ENCODE measurements at regions not wholly inside any gene's neighbourhood (a gene's known extent, or its start where the extent isn't known, plus 50 kb on each side); places are given as distances from the start of the nearest gene placed in this dataset.

DNA sequence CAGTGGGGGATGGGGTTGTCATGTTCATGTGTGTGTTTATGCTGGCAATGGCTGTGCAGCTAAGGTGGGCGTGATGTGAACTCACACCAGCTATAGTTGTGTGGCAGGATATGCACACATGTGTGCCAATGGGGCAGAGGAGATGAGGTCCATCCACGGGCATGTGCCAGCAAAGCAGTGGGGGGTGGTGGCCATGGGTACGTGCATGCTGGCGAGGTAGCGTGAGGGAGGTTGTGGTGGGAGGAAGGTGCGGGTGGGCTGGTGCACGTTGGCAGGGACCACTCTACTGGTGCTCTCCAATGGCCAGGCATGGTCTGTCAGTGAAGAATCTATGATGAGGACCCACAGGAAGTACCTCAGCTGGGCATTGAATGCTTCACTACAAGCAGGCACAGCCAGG is 567.5 kb upstream of the SORCS1 start:
- H3K9ac ChIP-seq (ENCODE audit: low read depth in 1 of 2, low read length in 2 of 2), result no peak overlapping the region
- no peaks in the 10 kb centered on the region for H3K36me3 ChIP-seq (ENCODE audit: control insufficient read depth in 4 of 4, insufficient read depth in 3 of 4, low read depth in 1 of 4, low read length in 3 of 4)
- TF ChIP-seq NR2F2 (IDR thresholded peaks at IDR 0.05), result no peak
- no peak for DNase-seq (ENCODE audit: low spot score)
- no peaks in the 10 kb centered on the region for H3K4me1 ChIP-seq (ENCODE audit: control insufficient read depth in 4 of 4, insufficient read depth in 4 of 4, low read length in 3 of 4)
- H3K9me3 ChIP-seq (ENCODE audit: control insufficient read depth in 4 of 4, low read length in 3 of 4), result peaks cover 0 to 7% (median 4%) of the 10 kb centered on the region in 4 donors
- no peak overlapping the region for H3K27ac ChIP-seq (ENCODE audit: low read depth in 1 of 2, low read length in 2 of 2)
- WGBS, result 82% methylated on average over 7 of the region's 7 CpGs
- H3K4me3 ChIP-seq (ENCODE audit: low read depth in 1 of 3, low read length in 3 of 3), result no peak overlapping the region
- H3K27me3 ChIP-seq (ENCODE audit: control insufficient read depth in 4 of 4, insufficient read depth in 4 of 4, low read length in 3 of 4), result no peaks in the 10 kb centered on the region

DNA sequence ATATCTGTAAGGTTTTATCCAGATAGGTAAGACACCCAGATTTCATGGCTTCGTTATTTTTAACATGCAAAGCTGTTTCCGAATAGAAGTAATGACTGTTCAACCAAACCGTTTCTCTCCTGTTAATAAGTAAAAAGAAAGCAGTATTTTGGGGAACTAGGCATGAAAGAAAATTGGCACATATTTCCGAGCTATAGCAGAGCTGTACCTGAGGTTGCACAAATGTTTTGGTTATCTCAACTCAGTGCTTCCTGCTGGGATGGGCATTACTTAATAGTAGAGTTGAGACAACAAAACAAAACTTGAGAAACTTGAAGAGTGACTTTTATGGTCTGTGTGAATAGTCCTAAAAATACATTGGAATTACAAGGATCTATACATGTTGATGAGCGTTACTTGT is 564.3 kb upstream of the SORCS1 start:
- H3K9me3 ChIP-seq (ENCODE audit: control insufficient read depth in 4 of 4, low read length in 3 of 4), result peaks cover 0 to 4% (median under 1%) of the 10 kb centered on the region in 4 donors
- H3K27me3 ChIP-seq (ENCODE audit: control insufficient read depth in 4 of 4, insufficient read depth in 4 of 4, low read length in 3 of 4), result no peaks in the 10 kb centered on the region
- no peak overlapping the region for H3K27ac ChIP-seq (ENCODE audit: low read depth in 1 of 2, low read length in 2 of 2)
- no peak for DNase-seq (ENCODE audit: low spot score)
- WGBS, result 54% methylated on average over 5 of the region's 5 CpGs
- no peak for TF ChIP-seq GABPA (IDR thresholded peaks at IDR 0.05 in 1 of 2, conservative IDR thresholded peaks at IDR 0.05 in 1 of 2)
- TF ChIP-seq EGR1 (IDR thresholded peaks at IDR 0.05; ENCODE audit: low read depth in 2 of 2), result no peak
- TF ChIP-seq FOXA1 (IDR thresholded peaks at IDR 0.05), result no peak
- TF ChIP-seq HNF4A (conservative IDR thresholded peaks at IDR 0.05), result no peak
- TF ChIP-seq, protein P1, sequence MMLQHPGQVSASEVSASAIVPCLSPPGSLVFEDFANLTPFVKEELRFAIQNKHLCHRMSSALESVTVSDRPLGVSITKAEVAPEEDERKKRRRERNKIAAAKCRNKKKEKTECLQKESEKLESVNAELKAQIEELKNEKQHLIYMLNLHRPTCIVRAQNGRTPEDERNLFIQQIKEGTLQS (IDR thresholded peaks at IDR 0.05), result no peak
- no peak for TF ChIP-seq RAD21 (IDR thresholded peaks at IDR 0.05)
- TF ChIP-seq, protein P2, sequence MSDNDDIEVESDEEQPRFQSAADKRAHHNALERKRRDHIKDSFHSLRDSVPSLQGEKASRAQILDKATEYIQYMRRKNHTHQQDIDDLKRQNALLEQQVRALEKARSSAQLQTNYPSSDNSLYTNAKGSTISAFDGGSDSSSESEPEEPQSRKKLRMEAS (IDR thresholded peaks at IDR 0.05), result no peak
- TF ChIP-seq, protein P3, sequence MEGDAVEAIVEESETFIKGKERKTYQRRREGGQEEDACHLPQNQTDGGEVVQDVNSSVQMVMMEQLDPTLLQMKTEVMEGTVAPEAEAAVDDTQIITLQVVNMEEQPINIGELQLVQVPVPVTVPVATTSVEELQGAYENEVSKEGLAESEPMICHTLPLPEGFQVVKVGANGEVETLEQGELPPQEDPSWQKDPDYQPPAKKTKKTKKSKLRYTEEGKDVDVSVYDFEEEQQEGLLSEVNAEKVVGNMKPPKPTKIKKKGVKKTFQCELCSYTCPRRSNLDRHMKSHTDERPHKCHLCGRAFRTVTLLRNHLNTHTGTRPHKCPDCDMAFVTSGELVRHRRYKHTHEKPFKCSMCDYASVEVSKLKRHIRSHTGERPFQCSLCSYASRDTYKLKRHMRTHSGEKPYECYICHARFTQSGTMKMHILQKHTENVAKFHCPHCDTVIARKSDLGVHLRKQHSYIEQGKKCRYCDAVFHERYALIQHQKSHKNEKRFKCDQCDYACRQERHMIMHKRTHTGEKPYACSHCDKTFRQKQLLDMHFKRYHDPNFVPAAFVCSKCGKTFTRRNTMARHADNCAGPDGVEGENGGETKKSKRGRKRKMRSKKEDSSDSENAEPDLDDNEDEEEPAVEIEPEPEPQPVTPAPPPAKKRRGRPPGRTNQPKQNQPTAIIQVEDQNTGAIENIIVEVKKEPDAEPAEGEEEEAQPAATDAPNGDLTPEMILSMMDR (IDR thresholded peaks at IDR 0.05; ENCODE audit: low read depth, low read length, missing input control), result no peak
- TF ChIP-seq, protein P4, sequence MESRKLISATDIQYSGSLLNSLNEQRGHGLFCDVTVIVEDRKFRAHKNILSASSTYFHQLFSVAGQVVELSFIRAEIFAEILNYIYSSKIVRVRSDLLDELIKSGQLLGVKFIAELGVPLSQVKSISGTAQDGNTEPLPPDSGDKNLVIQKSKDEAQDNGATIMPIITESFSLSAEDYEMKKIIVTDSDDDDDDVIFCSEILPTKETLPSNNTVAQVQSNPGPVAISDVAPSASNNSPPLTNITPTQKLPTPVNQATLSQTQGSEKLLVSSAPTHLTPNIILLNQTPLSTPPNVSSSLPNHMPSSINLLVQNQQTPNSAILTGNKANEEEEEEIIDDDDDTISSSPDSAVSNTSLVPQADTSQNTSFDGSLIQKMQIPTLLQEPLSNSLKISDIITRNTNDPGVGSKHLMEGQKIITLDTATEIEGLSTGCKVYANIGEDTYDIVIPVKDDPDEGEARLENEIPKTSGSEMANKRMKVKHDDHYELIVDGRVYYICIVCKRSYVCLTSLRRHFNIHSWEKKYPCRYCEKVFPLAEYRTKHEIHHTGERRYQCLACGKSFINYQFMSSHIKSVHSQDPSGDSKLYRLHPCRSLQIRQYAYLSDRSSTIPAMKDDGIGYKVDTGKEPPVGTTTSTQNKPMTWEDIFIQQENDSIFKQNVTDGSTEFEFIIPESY (IDR thresholded peaks at IDR 0.05), result no peak
- TF ChIP-seq RXRA (IDR thresholded peaks at IDR 0.05), result no peak
- no peak for TF ChIP-seq TAF1 (conservative IDR thresholded peaks at IDR 0.05)
- TF ChIP-seq, protein P5, sequence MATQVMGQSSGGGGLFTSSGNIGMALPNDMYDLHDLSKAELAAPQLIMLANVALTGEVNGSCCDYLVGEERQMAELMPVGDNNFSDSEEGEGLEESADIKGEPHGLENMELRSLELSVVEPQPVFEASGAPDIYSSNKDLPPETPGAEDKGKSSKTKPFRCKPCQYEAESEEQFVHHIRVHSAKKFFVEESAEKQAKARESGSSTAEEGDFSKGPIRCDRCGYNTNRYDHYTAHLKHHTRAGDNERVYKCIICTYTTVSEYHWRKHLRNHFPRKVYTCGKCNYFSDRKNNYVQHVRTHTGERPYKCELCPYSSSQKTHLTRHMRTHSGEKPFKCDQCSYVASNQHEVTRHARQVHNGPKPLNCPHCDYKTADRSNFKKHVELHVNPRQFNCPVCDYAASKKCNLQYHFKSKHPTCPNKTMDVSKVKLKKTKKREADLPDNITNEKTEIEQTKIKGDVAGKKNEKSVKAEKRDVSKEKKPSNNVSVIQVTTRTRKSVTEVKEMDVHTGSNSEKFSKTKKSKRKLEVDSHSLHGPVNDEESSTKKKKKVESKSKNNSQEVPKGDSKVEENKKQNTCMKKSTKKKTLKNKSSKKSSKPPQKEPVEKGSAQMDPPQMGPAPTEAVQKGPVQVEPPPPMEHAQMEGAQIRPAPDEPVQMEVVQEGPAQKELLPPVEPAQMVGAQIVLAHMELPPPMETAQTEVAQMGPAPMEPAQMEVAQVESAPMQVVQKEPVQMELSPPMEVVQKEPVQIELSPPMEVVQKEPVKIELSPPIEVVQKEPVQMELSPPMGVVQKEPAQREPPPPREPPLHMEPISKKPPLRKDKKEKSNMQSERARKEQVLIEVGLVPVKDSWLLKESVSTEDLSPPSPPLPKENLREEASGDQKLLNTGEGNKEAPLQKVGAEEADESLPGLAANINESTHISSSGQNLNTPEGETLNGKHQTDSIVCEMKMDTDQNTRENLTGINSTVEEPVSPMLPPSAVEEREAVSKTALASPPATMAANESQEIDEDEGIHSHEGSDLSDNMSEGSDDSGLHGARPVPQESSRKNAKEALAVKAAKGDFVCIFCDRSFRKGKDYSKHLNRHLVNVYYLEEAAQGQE (IDR thresholded peaks at IDR 0.05), result no peak
- no peak for TF ChIP-seq FOXA2 (IDR thresholded peaks at IDR 0.05)
- TF ChIP-seq SP1 (IDR thresholded peaks at IDR 0.05), result no peak
- TF ChIP-seq YY1 (IDR thresholded peaks at IDR 0.05), result no peak
- TF ChIP-seq JUND (IDR thresholded peaks at IDR 0.05), result no peak
- TF ChIP-seq NR2F2 (IDR thresholded peaks at IDR 0.05), result no peak
- no peak for TF ChIP-seq HNF4G (IDR thresholded peaks at IDR 0.05)
- H3K4me1 ChIP-seq (ENCODE audit: control insufficient read depth in 4 of 4, insufficient read depth in 4 of 4, low read length in 3 of 4), result no peaks in the 10 kb centered on the region
- H3K36me3 ChIP-seq (ENCODE audit: control insufficient read depth in 4 of 4, insufficient read depth in 3 of 4, low read depth in 1 of 4, low read length in 3 of 4), result no peaks in the 10 kb centered on the region
- no peak overlapping the region for H3K4me3 ChIP-seq (ENCODE audit: low read depth in 1 of 3, low read length in 3 of 3)
- H3K9ac ChIP-seq (ENCODE audit: low read depth in 1 of 2, low read length in 2 of 2), result no peak overlapping the region

Measured in liver (tissue), 8 donors.